Muscle layer of duodenum (tissue), 2 donors: ENCODE measurements at regions not wholly inside any gene's neighbourhood (a gene's known extent, or its start where the extent isn't known, plus 50 kb on each side); places are given as distances from the start of the nearest gene placed in this dataset.

Experiments used
- H3K27ac ChIP-seq: one replicate; pipeline ENCODE4 v1.7.0; 2013; ENCODE audit warnings: mild to moderate bottlenecking, low read length
- H3K27me3 ChIP-seq: one replicate; pipeline ENCODE4 v1.7.0; 2013; ENCODE audit warnings: low read depth, mild to moderate bottlenecking, control low read depth, low read length
- H3K36me3 ChIP-seq, 2 donors: one replicate each; pipeline ENCODE4 v1.7.0; 2013; ENCODE audit warnings: low read length in 2 of 2, control low read depth in 1 of 2, mild to moderate bottlenecking in 1 of 2; ENCODE audit not compliant: insufficient read depth in 2 of 2, control insufficient read depth in 1 of 2
- H3K4me1 ChIP-seq, 2 donors: one replicate each; pipeline ENCODE4 v1.7.0; 2013; ENCODE audit warnings: low read length in 2 of 2, mild to moderate bottlenecking in 2 of 2, control low read depth in 1 of 2, moderate library complexity in 1 of 2; ENCODE audit not compliant: insufficient read depth in 2 of 2, control insufficient read depth in 1 of 2
- H3K4me3 ChIP-seq, 2 donors: one replicate each; pipeline ENCODE4 v1.7.0; 2013; ENCODE audit warnings: low read length in 2 of 2, low read depth in 1 of 2, mild to moderate bottlenecking in 1 of 2
- H3K9me3 ChIP-seq, 2 donors: one replicate each; pipeline ENCODE4 v1.7.0; 2013; ENCODE audit warnings: low read length in 2 of 2, control low read depth in 1 of 2, mild to moderate bottlenecking in 1 of 2; ENCODE audit not compliant: control insufficient read depth in 1 of 2
- donor health status: healthy.

GRCh38 chr6:78390066-78390465 lies 477.3 kb upstream of the IRAK1BP1 start:
- no peak overlapping the region for H3K27ac ChIP-seq
- peaks cover 0 to 15% of the 10 kb centered on the region in 2 donors for H3K9me3 ChIP-seq
- H3K27me3 ChIP-seq, result no peaks in the 10 kb centered on the region
- no peaks in the 10 kb centered on the region for H3K36me3 ChIP-seq
- no peak overlapping the region for H3K4me3 ChIP-seq
- H3K4me1 ChIP-seq, result no peaks in the 10 kb centered on the region

- Histone ChIP-seq H3K4me3 (no peak overlapping the region), H3K4me1 (no peaks in the 10 kb centered on the region), H3K27ac (no peak overlapping the region), H3K9me3 (no peaks in the 10 kb centered on the region), H3K27me3 (no peaks in the 10 kb centered on the region), H3K36me3 (no peaks in the 10 kb centered on the region)
These were observed 469.9 kb upstream of the IRAK1BP1 start for GRCh38 chr6:78397499-78397898.

- H3K27ac ChIP-seq, result no peak overlapping the region
- no peak overlapping the region for H3K4me3 ChIP-seq
- no peaks in the 10 kb centered on the region for H3K9me3 ChIP-seq
- no peaks in the 10 kb centered on the region for H3K36me3 ChIP-seq
- H3K27me3 ChIP-seq, result no peaks in the 10 kb centered on the region
- H3K4me1 ChIP-seq, result no peaks in the 10 kb centered on the region
These were observed 469.1 kb upstream of the IRAK1BP1 start for GRCh38 chr6:78398292-78398691.

GRCh38 chr6:78400076-78400475 lies 467.3 kb upstream of the IRAK1BP1 start:
- Histone ChIP-seq H3K36me3 (no peaks in the 10 kb centered on the region), H3K27me3 (no peaks in the 10 kb centered on the region), H3K9me3 (no peaks in the 10 kb centered on the region)

GRCh38 chr6:78427386-78427785 lies 440.0 kb upstream of the IRAK1BP1 start:
- H3K27ac ChIP-seq, result no peak overlapping the region
- no peaks in the 10 kb centered on the region for H3K36me3 ChIP-seq
- no peak overlapping the region for H3K4me3 ChIP-seq
- no peaks in the 10 kb centered on the region for H3K9me3 ChIP-seq
- H3K27me3 ChIP-seq, result no peaks in the 10 kb centered on the region
- H3K4me1 ChIP-seq, result no peaks in the 10 kb centered on the region

More at GRCh38 chr6:78400076-78400475, 467.3 kb upstream of the IRAK1BP1 start:
- no peak overlapping the region for H3K4me3 ChIP-seq
- no peaks in the 10 kb centered on the region for H3K4me1 ChIP-seq
- H3K27ac ChIP-seq, result no peak overlapping the region

- Histone ChIP-seq H3K4me1 (no peaks in the 10 kb centered on the region), H3K27me3 (no peaks in the 10 kb centered on the region), H3K27ac (no peak overlapping the region), H3K4me3 (no peak overlapping the region), H3K9me3 (no peaks in the 10 kb centered on the region), H3K36me3 (no peaks in the 10 kb centered on the region)
These were observed 436.8 kb upstream of the IRAK1BP1 start for GRCh38 chr6:78430521-78430920.

GRCh38 chr6:78435671-78436070 lies 431.7 kb upstream of the IRAK1BP1 start:
- Histone ChIP-seq H3K4me1 (no peaks in the 10 kb centered on the region), H3K27ac (no peak overlapping the region), H3K9me3 (no peaks in the 10 kb centered on the region), H3K27me3 (no peaks in the 10 kb centered on the region), H3K4me3 (no peak overlapping the region), H3K36me3 (no peaks in the 10 kb centered on the region)

- Histone ChIP-seq H3K27me3 (no peaks in the 10 kb centered on the region), H3K9me3 (no peaks in the 10 kb centered on the region), H3K4me3 (no peak overlapping the region), H3K27ac (no peak overlapping the region), H3K4me1 (no peaks in the 10 kb centered on the region), H3K36me3 (no peaks in the 10 kb centered on the region)
These were observed 431.0 kb upstream of the IRAK1BP1 start for GRCh38 chr6:78436335-78436734.

- no peaks in the 10 kb centered on the region for H3K4me1 ChIP-seq
- H3K27me3 ChIP-seq, result no peaks in the 10 kb centered on the region
- H3K27ac ChIP-seq, result no peak overlapping the region
- H3K9me3 ChIP-seq, result no peaks in the 10 kb centered on the region
- H3K4me3 ChIP-seq, result no peak overlapping the region
- H3K36me3 ChIP-seq, result no peaks in the 10 kb centered on the region
These were observed 429.2 kb upstream of the IRAK1BP1 start for GRCh38 chr6:78438135-78438534.

GRCh38 chr6:78460711-78461110 lies 406.6 kb upstream of the IRAK1BP1 start:
- H3K36me3 ChIP-seq, result no peaks in the 10 kb centered on the region

GRCh38 chr6:78462728-78463127 lies 404.6 kb upstream of the IRAK1BP1 start:
- Histone ChIP-seq H3K4me1 (no peaks in the 10 kb centered on the region), H3K9me3 (no peaks in the 10 kb centered on the region)

More at GRCh38 chr6:78460711-78461110, 406.6 kb upstream of the IRAK1BP1 start:
- Histone ChIP-seq H3K9me3 (no peaks in the 10 kb centered on the region), H3K4me1 (no peaks in the 10 kb centered on the region), H3K27ac (no peak overlapping the region), H3K4me3 (no peak overlapping the region), H3K27me3 (no peaks in the 10 kb centered on the region)

GRCh38 chr6:78465059-78465634 lies 402.2 kb upstream of the IRAK1BP1 start:
- Histone ChIP-seq H3K4me1 (no peaks in the 10 kb centered on the region), H3K36me3 (no peaks in the 10 kb centered on the region), H3K4me3 (no peak overlapping the region), H3K27me3 (no peaks in the 10 kb centered on the region), H3K9me3 (no peaks in the 10 kb centered on the region), H3K27ac (no peak overlapping the region)

More at GRCh38 chr6:78462728-78463127, 404.6 kb upstream of the IRAK1BP1 start:
- no peaks in the 10 kb centered on the region for H3K36me3 ChIP-seq
- no peaks in the 10 kb centered on the region for H3K27me3 ChIP-seq
- H3K4me3 ChIP-seq, result no peak overlapping the region
- no peak overlapping the region for H3K27ac ChIP-seq
